ENCODE measurements at regions not wholly inside any gene's neighbourhood (a gene's known extent, or its start where the extent isn't known, plus 50 kb on each side); places are given as distances from the start of the nearest gene placed in this dataset.

DNA sequence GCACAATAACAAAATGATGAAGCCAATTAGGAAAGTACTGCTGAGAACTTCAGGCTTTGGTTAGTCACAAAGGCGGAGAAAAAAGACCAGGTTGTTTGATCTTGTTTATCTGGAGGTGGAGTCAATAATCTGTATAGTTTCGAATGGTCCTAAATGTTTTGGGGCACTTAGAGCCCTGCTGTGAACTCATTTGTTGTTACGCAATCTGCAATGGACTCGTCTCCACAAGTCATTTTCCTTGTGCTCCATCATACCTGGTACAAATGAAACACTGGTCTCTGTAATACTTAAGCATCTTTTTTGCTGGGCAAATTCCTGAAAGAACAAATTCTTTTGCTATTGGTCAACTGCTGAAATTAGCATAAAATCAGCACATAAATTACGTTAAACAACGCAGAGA, 430.5 kb downstream of the GATA3 start:
- H3K4me3 ChIP-seq (replicated peaks; ENCODE audit: low read depth, low read length): no peak overlapping the region
- DNase-seq (ENCODE audit: extremely low read depth, low read depth): no peak

DNA sequence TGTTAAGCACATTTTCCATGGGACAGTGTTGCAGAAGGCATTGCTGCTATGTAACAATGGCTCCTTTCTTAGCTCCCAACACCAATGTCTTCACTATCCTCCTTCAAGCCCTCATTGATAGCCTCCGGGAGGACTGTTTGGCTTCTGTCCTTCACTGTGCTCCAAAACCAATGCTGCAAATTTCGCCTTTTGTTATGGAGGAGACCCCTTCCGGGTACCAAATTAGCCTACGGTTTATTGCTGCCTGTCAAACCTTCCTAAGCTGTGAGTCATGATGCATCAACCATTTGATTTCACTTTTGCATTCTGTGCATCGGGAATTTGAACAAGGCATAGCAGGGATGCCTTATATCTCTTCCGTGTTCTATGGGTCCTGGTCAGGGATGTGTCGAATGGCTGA, 432.9 kb downstream of the GATA3 start:
- no peak for DNase-seq (ENCODE audit: extremely low read depth, low read depth)
- H3K4me3 ChIP-seq (replicated peaks; ENCODE audit: low read depth, low read length): no peak overlapping the region
- TF ChIP-seq, protein P1, sequence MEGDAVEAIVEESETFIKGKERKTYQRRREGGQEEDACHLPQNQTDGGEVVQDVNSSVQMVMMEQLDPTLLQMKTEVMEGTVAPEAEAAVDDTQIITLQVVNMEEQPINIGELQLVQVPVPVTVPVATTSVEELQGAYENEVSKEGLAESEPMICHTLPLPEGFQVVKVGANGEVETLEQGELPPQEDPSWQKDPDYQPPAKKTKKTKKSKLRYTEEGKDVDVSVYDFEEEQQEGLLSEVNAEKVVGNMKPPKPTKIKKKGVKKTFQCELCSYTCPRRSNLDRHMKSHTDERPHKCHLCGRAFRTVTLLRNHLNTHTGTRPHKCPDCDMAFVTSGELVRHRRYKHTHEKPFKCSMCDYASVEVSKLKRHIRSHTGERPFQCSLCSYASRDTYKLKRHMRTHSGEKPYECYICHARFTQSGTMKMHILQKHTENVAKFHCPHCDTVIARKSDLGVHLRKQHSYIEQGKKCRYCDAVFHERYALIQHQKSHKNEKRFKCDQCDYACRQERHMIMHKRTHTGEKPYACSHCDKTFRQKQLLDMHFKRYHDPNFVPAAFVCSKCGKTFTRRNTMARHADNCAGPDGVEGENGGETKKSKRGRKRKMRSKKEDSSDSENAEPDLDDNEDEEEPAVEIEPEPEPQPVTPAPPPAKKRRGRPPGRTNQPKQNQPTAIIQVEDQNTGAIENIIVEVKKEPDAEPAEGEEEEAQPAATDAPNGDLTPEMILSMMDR (IDR thresholded peaks at IDR 0.05; ENCODE audit: low read depth, low read length, missing control alignments): no peak

More for the DNA sequence above, 430.5 kb downstream of the GATA3 start:
- TF ChIP-seq, protein P1 (IDR thresholded peaks at IDR 0.05; ENCODE audit: low read depth, low read length, missing control alignments): no peak

DNA sequence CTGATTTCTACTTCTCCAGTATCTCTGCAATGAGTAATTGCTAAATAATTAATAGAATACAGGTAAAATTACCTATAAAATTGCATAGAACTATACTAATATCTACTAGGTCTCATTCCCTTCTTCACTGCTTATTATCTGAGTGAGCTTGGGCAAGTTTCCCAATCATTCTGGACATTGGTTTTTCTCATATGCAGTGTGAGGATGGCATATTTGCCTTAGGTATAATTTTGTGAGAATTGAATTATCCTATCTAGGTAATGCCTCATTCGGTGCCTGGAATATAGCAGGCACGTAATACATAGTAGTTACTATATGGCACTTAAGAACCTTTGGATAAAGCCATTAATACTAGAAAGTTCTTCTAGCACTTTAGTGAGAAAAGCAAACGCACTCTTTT, 434.7 kb downstream of the GATA3 start:
- no peak overlapping the region for H3K4me3 ChIP-seq (replicated peaks; ENCODE audit: low read depth, low read length)
- TF ChIP-seq, protein P1 (IDR thresholded peaks at IDR 0.05; ENCODE audit: low read depth, low read length, missing control alignments): no peak
- no peak for DNase-seq (ENCODE audit: extremely low read depth, low read depth)

DNA sequence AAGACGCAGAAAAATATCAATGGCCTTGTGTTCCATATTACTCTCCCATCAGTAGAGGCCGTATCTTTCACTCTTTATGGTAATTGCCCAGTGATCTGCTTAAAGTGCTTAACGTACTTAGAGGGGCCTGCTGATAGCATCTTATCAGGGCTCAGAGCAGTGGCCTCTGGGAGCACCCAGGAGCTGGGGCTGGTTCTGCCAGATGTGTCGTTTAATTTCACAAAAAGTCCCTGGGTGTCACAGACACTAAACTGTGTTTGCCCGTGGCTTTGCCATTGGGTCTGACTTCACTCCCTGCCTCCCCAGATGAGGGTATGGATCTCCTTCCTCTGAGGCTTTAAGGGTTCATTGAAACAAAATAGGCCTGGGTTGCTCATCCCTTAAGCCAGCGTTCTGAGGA, 435.3 kb downstream of the GATA3 start:
- H3K4me3 ChIP-seq (replicated peaks; ENCODE audit: low read depth, low read length): no peak overlapping the region
- TF ChIP-seq, protein P1 (IDR thresholded peaks at IDR 0.05; ENCODE audit: low read depth, low read length, missing control alignments): no peak
- no peak for DNase-seq (ENCODE audit: extremely low read depth, low read depth)

DNA sequence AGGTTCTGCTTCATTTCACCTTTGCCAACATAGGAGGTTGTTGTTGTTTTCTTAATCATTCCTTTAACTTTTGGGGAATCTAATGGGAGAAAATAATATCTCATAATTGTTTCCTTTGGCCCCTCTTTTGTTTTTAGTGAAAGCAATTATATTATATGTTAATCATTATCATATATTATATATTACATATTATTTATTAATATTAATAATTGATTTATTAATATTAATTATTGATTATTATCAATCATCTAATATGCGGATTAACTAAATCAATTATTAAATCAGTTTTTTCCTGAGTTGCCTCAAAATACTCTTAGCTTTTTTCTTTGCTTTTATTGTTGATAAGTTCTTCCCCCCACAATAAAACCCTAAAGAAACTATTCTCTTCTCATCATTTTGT, 443.8 kb downstream of the GATA3 start:
- H3K4me3 ChIP-seq (replicated peaks; ENCODE audit: low read depth, low read length): no peak overlapping the region
- TF ChIP-seq, protein P1 (IDR thresholded peaks at IDR 0.05; ENCODE audit: low read depth, low read length, missing control alignments): no peak
- DNase-seq (ENCODE audit: extremely low read depth, low read depth): no peak

DNA sequence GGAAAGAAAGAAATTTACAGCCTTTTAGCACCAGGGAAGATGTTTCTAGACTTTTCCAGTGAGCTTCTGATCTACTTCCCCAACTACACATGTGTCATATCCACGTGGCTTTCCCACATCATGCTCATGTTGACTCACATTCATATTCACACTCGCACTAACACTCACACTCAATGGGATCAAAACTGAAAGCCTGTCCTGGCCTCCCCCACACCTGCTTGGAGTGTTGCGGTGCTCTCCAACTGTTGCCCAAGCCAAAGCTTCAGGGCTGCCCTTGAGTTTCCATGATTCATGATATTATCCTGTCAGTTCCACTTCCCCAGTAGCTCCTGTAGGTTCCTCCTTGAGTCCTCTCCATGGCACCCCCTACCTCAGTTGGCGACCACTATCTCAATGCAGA, 444.4 kb downstream of the GATA3 start:
- no peak for DNase-seq (ENCODE audit: extremely low read depth, low read depth)
- TF ChIP-seq, protein P1 (IDR thresholded peaks at IDR 0.05; ENCODE audit: low read depth, low read length, missing control alignments): no peak

DNA sequence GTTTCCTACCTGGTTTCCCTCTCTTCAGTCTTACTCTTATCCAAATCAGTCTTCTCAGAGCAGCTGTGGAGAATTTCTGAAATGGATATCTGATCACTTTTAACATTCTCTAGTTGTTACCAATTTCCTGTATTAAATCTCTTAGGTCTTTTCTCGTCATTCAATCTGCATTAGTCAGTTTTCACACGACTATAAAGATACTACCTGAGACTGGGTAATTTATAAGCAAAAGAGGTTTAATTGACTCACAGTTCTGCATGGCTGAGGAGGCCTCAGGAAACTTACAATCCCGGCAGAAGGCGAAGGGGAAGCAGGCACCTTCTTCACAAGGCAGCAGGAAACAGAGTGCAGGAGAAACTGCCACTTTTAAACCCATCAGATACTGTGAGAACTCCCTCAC, 444.8 kb downstream of the GATA3 start:
- TF ChIP-seq, protein P1 (IDR thresholded peaks at IDR 0.05; ENCODE audit: low read depth, low read length, missing control alignments): no peak
- DNase-seq (ENCODE audit: extremely low read depth, low read depth): no peak
- no peak overlapping the region for H3K4me3 ChIP-seq (replicated peaks; ENCODE audit: low read depth, low read length)

More for the DNA sequence above, 444.4 kb downstream of the GATA3 start:
- no peak overlapping the region for H3K4me3 ChIP-seq (replicated peaks; ENCODE audit: low read depth, low read length)
